HepG2 (cell line): ENCODE measurements at regions not wholly inside any gene's neighbourhood (a gene's known extent, or its start where the extent isn't known, plus 50 kb on each side); places are given as distances from the start of the nearest gene placed in this dataset.

Experiments used
- ATAC-seq: fragments of 200-7000 bp; cut with Tn5 transposase; 3 replicates; pipeline ENCODE4 v1.9.1; 2020; ENCODE audit warnings: mild to moderate bottlenecking, moderate library complexity
- BruUV-seq: library from RNA; stranded (reverse); fragments of 400-500 nt; replicated peaks from 2 replicates; lab custom pipeline; 2021; lab: Mats Ljungman, UMichigan
- CTCF ChIA-PET: fragments of 300-600 bp; formaldehyde crosslinking; extraction: SDS; loops from one replicate; lab custom pipeline; 2021; ENCODE audit warnings: low total read pairs, inconsistent platforms, low intra/inter-chr PET ratio; lab: Yijun Ruan, JAX
- POLR2A ChIA-PET: fragments of 350-600 bp; sonication (Branson Sonifier 250); formaldehyde crosslinking; loops from one replicate; lab custom pipeline; 2020; ENCODE audit warnings: antibody characterized with exemption, inconsistent platforms; lab: Yijun Ruan, JAX
- DNase-seq: peaks from one replicate; pipeline ENCODE4 v3.0.0-alpha.2; 2015; ENCODE audit warnings: low spot score
- FAIRE-seq: peaks from 3 replicates; lab custom pipeline; 2011; peaks lifted over from hg19 to GRCh38; lab: Jason Lieb, UNC
- H2AFZ ChIP-seq: one replicate; pipeline ENCODE4 v1.6.1; 2011; ENCODE audit warnings: low read length, inconsistent platforms
- H3K27ac ChIP-seq: fragments of 300-600 bp; 3 replicates; pipeline ENCODE4 v1.8.0; 2011; ENCODE audit warnings: mixed run types, mild to moderate bottlenecking, mixed read lengths, low read length, inconsistent platforms; ENCODE audit not compliant: insufficient read depth; ENCODE audit errors: extremely low read length
- H3K27me3 ChIP-seq, 2 experiments: fragments of 200-600 bp in 1 of 2; 2 replicates in 1 of 2; 3 replicates in 1 of 2; pipeline versions ENCODE4 v1.6.0 to v1.8.0; 2011; ENCODE audit warnings: low read length in 2 of 2, mild to moderate bottlenecking in 2 of 2, moderate library complexity in 2 of 2, inconsistent platforms in 1 of 2; ENCODE audit not compliant: insufficient read depth in 2 of 2, control insufficient read depth in 1 of 2
- H3K36me3 ChIP-seq, 2 experiments: fragments of 200-600 bp in 1 of 2; replicated peaks in 1 of 2; 2 replicates in 1 of 2; 3 replicates in 1 of 2; pipeline versions ENCODE4 v1.5.1 to v1.8.0; 2011; ENCODE audit warnings: low read length in 2 of 2, inconsistent platforms in 1 of 2; ENCODE audit not compliant: insufficient read depth in 2 of 2, control insufficient read depth in 1 of 2
- H3K4me1 ChIP-seq: 2 replicates; pipeline ENCODE4 v1.5.1; 2012; ENCODE audit warnings: low read length, inconsistent platforms; ENCODE audit not compliant: insufficient read depth
- H3K4me2 ChIP-seq: 2 replicates; pipeline ENCODE4 v1.6.0; 2011; ENCODE audit warnings: low read depth, low read length, inconsistent platforms
- H3K4me3 ChIP-seq, 3 experiments: fragments of 200-600 bp in 1 of 3; sonication (generic), shearing (Covaris generic) in 1 of 3; replicated peaks in 1 of 3; 2 replicates each; pipeline ENCODE4 v1.5.1; 2011 to 2016; ENCODE audit warnings: low read length in 3 of 3, inconsistent platforms in 2 of 3, low read depth in 2 of 3, mild to moderate bottlenecking in 2 of 3, control low read depth in 1 of 3, mixed read lengths in 1 of 3; ENCODE audit not compliant: insufficient read depth in 1 of 3
- H3K79me2 ChIP-seq: one replicate; pipeline ENCODE4 v1.6.1; 2011; ENCODE audit warnings: low read length, inconsistent platforms; ENCODE audit not compliant: insufficient read depth
- H3K9ac ChIP-seq: 2 replicates; pipeline ENCODE4 v1.6.0; 2011; ENCODE audit warnings: mild to moderate bottlenecking, low read depth, low read length, inconsistent platforms; ENCODE audit not compliant: insufficient read depth
- H3K9me3 ChIP-seq: 2 replicates; pipeline ENCODE4 v1.5.1; 2012; ENCODE audit warnings: mild to moderate bottlenecking, low read length
- H4K20me1 ChIP-seq: 2 replicates; pipeline ENCODE4 v1.6.0; 2011; ENCODE audit warnings: inconsistent platforms, mild to moderate bottlenecking, low read length, moderate library complexity; ENCODE audit not compliant: insufficient read depth
- ATF3 ChIP-seq: sonication (generic); formaldehyde crosslinking; IDR thresholded peaks from 2 replicates; pipeline ENCODE4 v1.4.0; 2020; ENCODE audit warnings: missing genetic modification reagents
- FOSL1 ChIP-seq: sonication (generic); formaldehyde crosslinking; IDR thresholded peaks from 2 replicates; pipeline ENCODE4 v1.9.0; 2021; ENCODE audit warnings: missing genetic modification reagents, borderline replicate concordance
- KLF12 ChIP-seq: sonication (generic); formaldehyde crosslinking; IDR thresholded peaks from 2 replicates; pipeline ENCODE4 v1.4.0; 2020; ENCODE audit warnings: missing genetic modification reagents, borderline replicate concordance
- POLR2AphosphoS5 ChIP-seq: IDR thresholded peaks from 2 replicates; pipeline ENCODE4 v1.6.1; 2012; ENCODE audit warnings: low read depth, low read length
- SRSF1 ChIP-seq: fragments of 200-400 bp; formaldehyde crosslinking; optimal IDR thresholded peaks from 2 replicates; pipeline ENCODE3; 2017; ENCODE audit warnings: mild to moderate bottlenecking, low read depth, low read length, moderate library complexity
- ZBTB37 ChIP-seq: sonication (generic); formaldehyde crosslinking; IDR thresholded peaks from 2 replicates; pipeline ENCODE4 v1.4.0; 2020; ENCODE audit warnings: mild to moderate bottlenecking, missing genetic modification reagents
- ZBTB39 ChIP-seq: sonication (generic); formaldehyde crosslinking; IDR thresholded peaks from 2 replicates; pipeline ENCODE4 v1.5.0; 2020; ENCODE audit warnings: missing genetic modification reagents
- ZNF260 ChIP-seq: sonication (generic); formaldehyde crosslinking; IDR thresholded peaks from 2 replicates; pipeline ENCODE4 v1.4.0; 2020; ENCODE audit warnings: missing genetic modification reagents, low read depth, mild to moderate bottlenecking, borderline replicate concordance
- ZNF552 ChIP-seq: sonication (generic); formaldehyde crosslinking; IDR thresholded peaks from 2 replicates; pipeline ENCODE4 v1.9.0; 2022; ENCODE audit warnings: missing genetic modification reagents, mild to moderate bottlenecking, borderline replicate concordance
- ZNF580 ChIP-seq: IDR thresholded peaks from 2 replicates; pipeline ENCODE4 v1.6.1; 2016; ENCODE audit warnings: low read depth, borderline replicate concordance
- ZNF703 ChIP-seq: sonication (generic); formaldehyde crosslinking; IDR thresholded peaks from 2 replicates; pipeline ENCODE4 v1.5.1; 2020; ENCODE audit warnings: missing genetic modification reagents, mild to moderate bottlenecking, moderate library complexity, borderline replicate concordance
- WGBS: methylation state at CpG from one replicate; pipeline ENCODE4 v1.1.6; 2017; ENCODE audit warnings: low lambda C conversion rate; 5-methylcytosine and 5-hydroxymethylcytosine counted together
- in situ Hi-C: cut with HindIII; loops from 2 replicates; pipeline ENCODE4 v1.10.0; 2017; ENCODE audit warnings: low pct_unique_long_range_greater_than_20kb; ENCODE audit not compliant: extremely low pct_ligation_motif_present
- intact Hi-C: fragments of 100-400 bp; cut with micrococcal nuclease; formaldehyde crosslinking; loops from one replicate; pipeline ENCODE4 v1.10.0; 2022; ENCODE audit not compliant: unreplicated experiment

- Histone ChIP-seq H3K4me1 (no peaks in the 10 kb centered on the region), H3K27me3 (peaks cover 0 to 3% of the 10 kb centered on the region in 2 experiments; a peak in 1 of 5 replicates), H3K36me3 (no peaks in the 10 kb centered on the region), H3K9me3 (no peaks in the 10 kb centered on the region), H3K9ac (no peak overlapping the region), H3K4me3 (no peak overlapping the region), H4K20me1 (no peaks in the 10 kb centered on the region), H3K79me2 (no peaks in the 10 kb centered on the region), H2AFZ (no peak overlapping the region), H3K27ac (no peak overlapping the region)
- POLR2A ChIA-PET, result no interaction called here
- in situ Hi-C loops, result no loop called here
- no peak for ATAC-seq
- no peak for TF ChIP-seq POLR2AphosphoS5
- no peak for TF ChIP-seq KLF12
- TF ChIP-seq ZNF260 (CRISPR knock-in tag), result no peak
- no peak for TF ChIP-seq ZBTB39 (CRISPR knock-in tag)
- no peak for TF ChIP-seq FOSL1 (CRISPR knock-in tag)
- TF ChIP-seq ZNF580 (CRISPR knock-in tag), result no peak
- TF ChIP-seq, all 625 proteins: peak for 0
- FAIRE-seq (no peak), DNase-seq (no peak)
- BruUV-seq, result no TSS peak
- 1% methylated on average over 3 of the region's 3 CpGs for WGBS
- CTCF ChIA-PET, result no interaction called here
- intact Hi-C loops, result no loop called here
- H3K4me2 ChIP-seq, result no peak overlapping the region
These were observed 125.5 kb upstream of the SIX2 start for GRCh38 chr2:45134726-45135125.

- Histone ChIP-seq H2AFZ (no peak overlapping the region), H3K4me2 (no peak overlapping the region), H3K9ac (no peak overlapping the region), H3K9me3 (no peaks in the 10 kb centered on the region), H3K36me3 (no peaks in the 10 kb centered on the region), H3K27ac (no peak overlapping the region), H4K20me1 (no peaks in the 10 kb centered on the region), H3K4me1 (no peaks in the 10 kb centered on the region), H3K4me3 (no peak overlapping the region), H3K79me2 (no peaks in the 10 kb centered on the region), H3K27me3 (peaks cover 0 to 3% of the 10 kb centered on the region in 2 experiments; a peak in 1 of 5 replicates)
- intact Hi-C loops (no loop called here), in situ Hi-C loops (no loop called here)
- CTCF ChIA-PET, result no interaction called here
- ATAC-seq, result no peak
- POLR2A ChIA-PET, result no interaction called here
- FAIRE-seq, result no peak
- BruUV-seq, result no TSS peak
- 0% methylated on average over 1 of the region's 1 CpG for WGBS
- no peak for DNase-seq
- TF ChIP-seq ATF3 (CRISPR knock-in tag) (no peak), ZBTB37 (no peak), SRSF1 (no peak), ZNF552 (no peak), ZNF703 (CRISPR knock-in tag) (no peak)
These were observed 124.8 kb upstream of the SIX2 start for GRCh38 chr2:45134014-45134413.
